HG03196 (cell line): ENCODE measurements at regions not wholly inside any gene's neighbourhood (a gene's known extent, or its start where the extent isn't known, plus 50 kb on each side); places are given as distances from the start of the nearest gene placed in this dataset.

Experiments
- ATAC-seq: cut with Tn5 transposase; IDR thresholded peaks from one replicate; pipeline ENCODE4 v1.9.1; 2021; ENCODE audit not compliant: unreplicated experiment

GRCh38 chr2:236887531-236887930 lies 198.2 kb upstream of the COPS8 start:
- ATAC-seq = no peak

- ATAC-seq = no peak
These were observed 197.5 kb upstream of the COPS8 start for GRCh38 chr2:236887953-236888793.

GRCh38 chr2:236888794-236889780 lies 196.6 kb upstream of the COPS8 start:
- ATAC-seq = no peak

GRCh38 chr2:236889791-236890704 lies 195.6 kb upstream of the COPS8 start:
- no peak for ATAC-seq

GRCh38 chr2:236892721-236893120 lies 193.0 kb upstream of the COPS8 start:
- ATAC-seq = no peak

- no peak for ATAC-seq
These were observed 190.9 kb upstream of the COPS8 start for GRCh38 chr2:236894791-236895190.

- no peak for ATAC-seq
These were observed 190.2 kb upstream of the COPS8 start for GRCh38 chr2:236895497-236895896.

- no peak for ATAC-seq
These were observed 189.0 kb upstream of the COPS8 start for GRCh38 chr2:236896688-236897087.

- no peak for ATAC-seq
These were observed 186.5 kb upstream of the COPS8 start for GRCh38 chr2:236899146-236899545.

GRCh38 chr2:236899950-236900640 lies 185.6 kb upstream of the COPS8 start:
- ATAC-seq = no peak

- no peak for ATAC-seq
These were observed 183.7 kb upstream of the COPS8 start for GRCh38 chr2:236901956-236902355.

- ATAC-seq = no peak
These were observed 181.7 kb upstream of the COPS8 start for GRCh38 chr2:236903978-236904377.

GRCh38 chr2:236904389-236905263 lies 181.1 kb upstream of the COPS8 start:
- no peak for ATAC-seq

GRCh38 chr2:236905976-236906375 lies 179.7 kb upstream of the COPS8 start:
- ATAC-seq = no peak

GRCh38 chr2:236908439-236909192 lies 177.1 kb upstream of the COPS8 start:
- no peak for ATAC-seq

GRCh38 chr2:236909193-236909504 lies 176.5 kb upstream of the COPS8 start:
- ATAC-seq = no peak

- no peak for ATAC-seq
These were observed 175.9 kb upstream of the COPS8 start for GRCh38 chr2:236909802-236910201.

- ATAC-seq = no peak
These were observed 174.8 kb upstream of the COPS8 start for GRCh38 chr2:236910781-236911495.
